ENCODE measurements at regions not wholly inside any gene's neighbourhood (a gene's known extent, or its start where the extent isn't known, plus 50 kb on each side); places are given as distances from the start of the nearest gene placed in this dataset.

DNA sequence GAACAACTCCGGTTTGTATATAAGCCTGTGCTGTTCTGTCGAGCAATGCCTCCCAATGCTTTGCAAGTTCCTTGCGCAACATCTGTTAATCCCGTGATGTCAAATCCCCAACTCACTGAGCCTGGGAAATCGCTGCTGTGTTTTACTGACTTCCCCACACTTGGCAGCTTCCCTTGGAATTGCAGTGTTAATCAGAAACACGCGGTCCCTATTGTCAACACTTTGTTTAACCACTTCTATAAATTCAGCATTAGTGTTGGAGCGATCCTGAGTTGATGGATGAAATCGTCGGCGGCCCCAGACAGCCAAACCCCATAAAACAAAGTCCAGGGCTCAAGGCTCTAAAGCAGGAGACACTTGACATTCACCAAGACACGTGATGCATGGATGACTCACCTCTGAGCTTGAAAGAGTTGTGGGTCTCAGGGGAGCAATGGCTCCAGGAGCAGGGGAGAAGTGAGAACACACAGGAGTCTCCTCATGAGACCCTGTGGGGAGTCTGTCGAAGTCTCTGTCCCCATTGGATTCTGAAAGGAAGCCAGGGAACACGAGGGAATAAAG is 555.3 kb downstream of the MIAT start:
- no peak for DNase-seq

DNA sequence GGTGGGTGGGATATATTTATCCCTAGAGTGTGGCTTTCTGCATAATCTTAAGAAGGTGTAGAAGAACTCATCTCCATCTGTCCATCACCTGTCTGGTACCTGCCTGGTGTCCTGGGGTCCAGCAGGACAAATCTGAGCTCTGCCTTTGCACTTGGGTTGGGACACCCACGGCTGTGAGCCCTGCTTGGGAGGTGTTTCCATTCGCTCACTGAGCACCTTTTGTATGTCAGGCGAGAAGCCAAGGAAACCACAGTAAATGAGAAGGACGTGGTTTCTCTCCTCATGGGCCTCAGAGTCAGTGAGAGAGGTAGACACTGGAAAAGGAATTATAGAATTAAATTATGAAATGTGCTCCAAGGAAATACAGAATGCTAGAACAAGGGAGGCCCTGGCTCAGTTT is 555.9 kb downstream of the MIAT start:
- DNase-seq = no peak

DNA sequence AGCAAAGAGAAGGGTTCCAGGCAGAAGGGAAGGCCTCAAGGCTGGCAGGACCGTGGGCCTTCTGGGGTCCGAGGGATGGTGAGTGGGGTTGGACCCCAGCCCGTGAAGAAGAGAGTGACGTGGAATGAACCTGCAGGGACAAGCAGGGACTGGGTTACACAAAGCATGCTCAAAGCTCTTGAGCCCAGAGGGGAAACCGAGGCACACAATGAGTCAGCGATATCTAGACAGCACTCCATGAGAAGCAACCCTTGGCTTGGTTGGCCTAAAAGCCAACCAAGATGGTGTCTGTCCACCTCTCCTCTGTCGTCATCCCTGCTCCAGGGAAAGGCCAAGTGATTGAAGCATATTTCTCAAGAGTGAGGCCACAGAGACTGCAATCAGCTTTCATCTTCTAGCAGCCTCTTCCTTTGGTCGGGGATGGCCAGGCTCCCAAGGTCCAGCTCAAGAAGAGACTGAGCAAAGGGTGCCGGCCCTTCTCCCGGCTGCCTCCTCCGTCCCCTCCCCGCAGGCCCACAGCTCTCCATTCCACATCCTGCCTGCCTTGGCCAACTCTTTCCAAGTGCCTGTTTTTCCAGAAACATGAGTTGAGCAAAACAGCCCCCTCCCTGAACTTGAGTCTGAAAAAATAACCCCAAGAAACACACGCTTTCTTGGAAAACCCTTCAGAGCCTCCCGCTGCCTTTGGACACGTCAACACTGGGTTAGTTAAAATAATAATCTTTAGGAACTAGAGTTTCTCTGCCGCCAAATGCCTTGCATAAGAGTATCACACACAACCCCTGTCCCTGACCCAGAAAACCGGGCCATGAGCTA is 556.6 kb downstream of the MIAT start:
- no peak for DNase-seq

DNA sequence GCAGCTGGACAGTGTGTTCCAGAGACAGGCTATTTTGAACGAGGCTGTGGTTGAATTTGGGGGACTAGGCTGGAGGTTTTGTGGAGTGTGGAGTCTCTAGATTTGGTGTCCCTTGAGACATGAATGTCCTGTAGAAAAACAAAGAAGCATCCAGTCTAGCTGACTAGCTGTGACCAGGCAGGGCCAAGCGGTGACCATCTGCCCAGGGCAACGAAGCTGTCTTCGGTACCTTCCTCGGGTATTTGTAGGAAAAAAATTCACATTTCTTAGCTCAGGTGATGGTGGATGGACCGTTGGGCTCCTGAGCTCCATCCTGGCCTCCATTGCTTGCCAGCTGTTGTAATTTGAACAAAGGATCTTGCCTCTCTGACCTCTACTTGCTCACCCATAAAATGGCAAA is 557.3 kb downstream of the MIAT start:
- DNase-seq = no peak

DNA sequence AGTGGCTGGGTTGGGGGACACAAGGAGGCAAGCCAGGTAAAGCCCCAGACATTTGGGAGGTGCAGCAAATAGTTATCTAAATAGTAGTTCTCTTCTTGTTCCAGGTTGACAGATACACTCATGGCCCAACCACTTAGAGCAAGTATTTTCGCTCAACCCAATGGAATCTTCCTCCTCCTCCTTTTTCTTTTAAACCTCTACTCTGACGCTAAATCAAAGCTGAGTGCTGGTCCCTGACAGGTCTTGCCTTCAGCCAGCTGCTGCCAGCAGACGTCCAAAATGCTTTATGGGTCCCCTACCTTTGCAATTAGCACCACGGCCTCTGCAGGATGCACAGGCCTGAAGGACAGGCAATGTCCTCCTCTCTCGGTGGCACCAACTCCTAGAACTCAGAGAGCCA is 558.5 kb downstream of the MIAT start:
- no peak for DNase-seq

DNA sequence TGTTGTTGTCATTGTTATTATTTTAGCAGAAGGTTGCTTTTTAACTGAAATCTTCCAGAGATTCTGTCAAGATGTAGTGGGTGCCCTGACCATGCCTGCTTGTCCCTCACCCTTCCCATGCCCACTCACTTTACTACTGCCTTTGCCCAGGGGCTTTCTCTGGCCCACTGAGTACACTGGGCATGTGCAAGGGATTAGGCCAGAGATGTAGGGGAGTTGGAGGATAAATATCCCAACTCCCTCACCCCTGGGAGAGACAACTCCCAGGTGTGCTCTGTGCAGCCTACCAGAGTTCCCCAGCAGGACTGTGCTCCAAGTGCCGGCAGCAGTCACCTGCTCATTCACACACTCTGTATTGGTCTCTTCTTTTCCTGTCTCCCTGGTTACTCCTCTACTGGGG is 559.1 kb downstream of the MIAT start:
- no peak for DNase-seq

DNA sequence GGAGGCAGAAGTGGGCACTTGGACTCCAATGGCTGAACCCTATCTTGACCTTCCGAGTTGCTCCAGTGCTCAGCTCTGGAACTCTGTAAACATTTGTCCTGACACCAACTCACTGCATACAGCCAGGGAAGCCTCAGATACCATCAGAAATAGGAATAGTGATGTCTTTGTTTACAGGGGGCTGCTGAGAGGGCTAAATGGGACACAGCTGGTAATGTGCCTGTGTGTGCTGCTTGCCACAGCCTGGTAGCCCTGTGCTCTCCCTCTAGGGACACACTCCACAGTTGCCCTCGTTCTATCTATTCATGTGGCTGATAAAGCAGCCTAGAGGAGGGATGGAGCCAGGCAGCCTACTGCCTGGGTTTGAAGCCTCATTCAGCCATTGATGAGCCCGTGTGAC is 559.8 kb downstream of the MIAT start:
- DNase-seq = no peak

DNA sequence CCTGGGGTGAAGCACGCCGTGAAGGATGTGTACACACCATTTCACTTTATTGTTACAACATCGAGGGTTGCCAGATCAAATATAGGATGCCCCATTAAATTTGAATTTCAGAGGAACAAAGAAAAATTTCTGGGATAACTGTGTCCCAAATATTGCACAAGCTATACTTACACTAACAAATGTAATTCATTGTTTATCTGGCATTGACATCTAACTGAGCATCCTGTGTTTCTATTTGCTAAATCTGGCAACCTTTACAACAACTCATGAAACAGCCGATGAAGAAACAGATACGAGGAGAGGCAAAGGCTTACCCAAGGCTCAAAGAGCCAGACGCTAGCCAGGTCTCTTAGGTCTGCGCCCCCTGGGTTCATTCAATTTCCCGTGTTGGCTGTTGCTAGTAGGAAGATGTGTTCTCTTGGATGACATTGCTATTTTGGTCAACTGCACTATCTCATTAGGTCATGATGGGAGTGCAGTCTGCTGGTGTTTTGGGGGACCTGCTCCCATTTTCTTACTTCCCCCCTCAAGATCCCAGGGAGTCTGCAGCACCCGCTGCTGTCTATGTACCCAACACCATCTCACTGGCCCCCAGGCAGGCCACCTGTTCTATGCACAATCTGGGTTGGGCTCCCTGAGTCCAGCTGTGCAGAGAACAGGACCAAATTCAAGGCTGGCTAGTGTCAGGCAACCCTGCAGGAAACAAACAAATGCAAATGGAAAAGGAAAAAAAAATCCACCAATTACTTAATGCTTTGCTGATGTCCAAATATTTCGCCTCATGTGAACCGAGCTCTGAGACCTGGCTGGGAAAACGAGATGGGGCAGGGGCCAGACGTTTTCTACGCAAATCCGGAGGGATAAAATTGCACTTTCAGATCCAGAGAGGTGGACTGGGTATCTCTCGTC is 560.9 kb downstream of the MIAT start:
- no peak for DNase-seq

DNA sequence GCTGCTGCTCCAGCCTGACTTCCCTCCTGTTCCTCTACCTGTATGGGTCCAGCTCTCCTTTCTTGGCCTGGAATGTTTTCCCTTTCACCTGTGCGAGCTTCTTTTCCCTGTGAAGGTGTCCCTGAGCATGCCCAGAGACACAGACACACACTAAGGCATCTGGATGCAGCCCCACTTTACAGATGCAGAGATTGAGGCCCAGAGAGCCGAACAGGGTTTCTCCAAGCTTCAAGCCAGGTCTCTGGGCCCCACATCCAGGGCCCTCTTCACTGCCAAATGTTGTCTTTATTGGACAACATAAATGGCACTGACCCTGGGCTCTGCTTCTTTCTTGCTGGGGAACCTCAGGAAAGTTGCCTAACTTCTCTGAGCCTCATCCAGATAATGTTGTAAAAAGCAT is 561.6 kb downstream of the MIAT start:
- DNase-seq = no peak

DNA sequence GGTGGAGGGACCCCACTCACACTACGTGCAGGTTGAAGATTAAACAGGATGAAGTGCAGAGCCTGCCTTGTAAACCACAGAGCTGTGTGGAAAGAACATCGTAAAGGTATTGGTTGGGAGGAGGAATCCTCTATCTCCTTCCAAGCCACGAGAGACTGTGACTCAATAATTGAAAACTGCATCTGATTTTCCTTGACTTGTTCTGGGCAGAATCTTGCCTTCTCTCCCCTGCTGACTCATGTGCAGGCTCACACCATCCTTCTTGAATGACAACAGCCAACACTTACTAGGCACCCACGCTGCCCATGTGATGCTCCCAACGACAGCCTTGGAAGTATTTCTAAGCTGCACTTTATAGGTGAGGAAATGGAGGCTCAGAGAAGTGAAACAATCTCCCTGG is 563.0 kb downstream of the MIAT start:
- no peak for DNase-seq

DNA sequence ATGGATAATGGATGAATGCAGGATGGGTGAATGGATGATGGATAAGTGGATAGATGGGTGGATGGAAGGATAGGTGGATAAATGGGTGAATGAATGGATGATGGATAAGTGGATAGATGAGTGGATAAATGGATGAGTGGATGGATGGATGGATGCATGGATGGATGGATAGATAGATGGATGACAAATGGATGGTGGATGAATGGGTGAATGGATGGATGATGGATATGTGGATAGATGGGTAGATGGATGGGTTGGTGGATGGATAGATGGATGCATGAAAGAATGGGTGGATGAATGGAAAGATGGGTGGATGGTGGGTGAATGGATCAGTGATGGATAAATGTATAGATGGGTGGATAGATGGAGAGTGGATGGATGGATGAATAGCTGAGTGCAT is 564.8 kb downstream of the MIAT start:
- no peak for DNase-seq

DNA sequence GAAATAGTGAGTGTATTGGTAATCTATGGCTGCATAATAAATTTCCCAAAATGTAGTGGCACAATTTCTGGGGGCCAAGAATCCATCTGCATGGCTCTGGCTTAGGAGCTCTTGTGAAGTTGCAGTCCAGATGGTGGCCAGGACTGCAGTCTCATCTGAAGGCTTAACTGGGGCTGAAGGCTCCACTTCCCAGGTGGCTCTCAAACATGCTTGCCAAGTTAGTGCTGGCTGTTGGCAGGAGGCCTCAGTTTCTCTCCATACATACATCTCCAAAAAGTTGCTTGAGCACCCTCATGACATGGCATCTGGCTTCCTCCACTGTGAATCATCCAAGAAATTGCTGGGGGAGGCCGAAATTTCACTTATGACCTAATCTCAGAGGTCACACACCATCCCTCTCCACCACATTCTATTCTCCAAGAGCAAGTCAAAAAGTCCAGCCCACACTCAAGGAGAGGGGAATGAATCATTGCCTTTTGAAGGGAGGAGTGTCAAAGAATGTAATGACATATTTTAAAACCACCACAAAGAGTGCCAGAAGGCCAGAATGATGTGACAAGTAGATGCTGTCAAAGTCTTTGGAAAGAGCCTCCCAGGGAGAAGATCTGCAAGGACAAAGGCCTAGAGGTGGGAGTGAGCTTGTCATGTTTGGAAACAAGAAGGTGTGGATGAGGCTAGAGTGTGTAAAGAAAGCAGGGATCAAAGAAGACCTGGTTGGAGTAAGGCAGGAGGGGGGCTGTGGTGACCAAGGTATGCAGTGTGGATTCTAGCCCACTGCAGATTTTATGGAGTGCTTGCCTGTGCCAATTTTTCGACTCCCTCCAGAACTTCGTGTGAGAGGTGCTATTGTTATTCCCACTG is 566.2 kb downstream of the MIAT start:
- DNase-seq = no peak

DNA sequence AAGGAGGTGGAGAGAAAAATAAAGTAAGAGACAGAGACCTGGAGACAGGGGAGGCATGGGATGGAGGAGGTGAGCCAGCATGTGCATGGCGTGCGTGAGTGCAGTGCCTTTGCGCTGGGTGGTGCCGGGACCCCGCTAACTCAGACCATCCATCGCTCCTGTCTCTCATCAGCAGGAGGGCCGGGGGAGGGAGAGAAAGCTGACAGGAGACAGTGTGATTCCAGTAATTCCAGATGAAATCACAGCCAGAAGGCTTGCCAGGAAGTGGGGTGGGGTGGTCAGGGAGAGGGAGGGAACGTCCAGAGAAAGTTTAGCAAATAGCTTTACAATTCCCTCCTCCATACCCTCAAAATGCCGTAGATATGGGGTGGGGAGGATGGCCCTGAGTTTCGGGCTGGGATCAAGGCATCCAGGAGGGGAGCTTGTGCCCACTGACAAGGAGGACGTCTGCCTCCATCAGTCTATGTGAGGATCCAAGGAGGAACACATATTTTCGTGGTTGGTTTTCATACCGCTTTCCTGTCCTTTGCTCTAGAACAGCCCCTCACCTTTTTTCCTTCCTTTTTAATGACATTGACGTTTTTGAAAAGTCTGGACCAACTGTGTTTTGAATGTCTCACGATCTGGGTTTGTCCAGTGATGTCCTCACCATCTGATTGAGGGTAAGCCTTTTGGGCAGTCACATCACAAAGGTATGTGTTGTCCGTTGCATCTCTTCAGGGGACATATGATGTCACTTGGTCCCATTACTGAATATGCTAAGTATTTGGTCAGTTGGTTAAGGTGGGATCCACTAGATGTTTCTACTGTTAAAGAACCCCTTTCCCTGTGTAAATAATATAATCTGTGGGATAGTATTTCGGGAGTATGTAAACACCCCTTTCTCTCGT is 567.3 kb downstream of the MIAT start:
- no peak for DNase-seq

DNA sequence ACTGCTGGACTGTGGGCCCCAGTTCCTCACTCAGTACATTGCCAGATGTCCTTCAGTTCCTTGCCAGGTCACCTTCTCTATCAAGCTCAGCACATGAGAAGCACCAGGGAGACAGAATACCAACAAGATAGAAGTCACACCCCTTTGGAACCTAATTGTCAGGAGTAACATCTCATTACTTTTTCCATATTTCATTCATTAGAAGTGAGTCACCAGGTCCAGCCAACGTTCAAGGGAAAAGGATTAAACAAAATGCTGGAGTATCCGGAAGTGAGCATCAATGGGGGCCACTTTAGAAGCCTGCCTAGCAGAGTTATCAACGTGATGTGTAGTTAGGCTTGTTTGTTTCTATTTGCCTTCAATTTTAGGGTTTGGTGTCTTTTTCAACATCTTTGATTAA is 569.3 kb downstream of the MIAT start:
- DNase-seq = no peak

DNA sequence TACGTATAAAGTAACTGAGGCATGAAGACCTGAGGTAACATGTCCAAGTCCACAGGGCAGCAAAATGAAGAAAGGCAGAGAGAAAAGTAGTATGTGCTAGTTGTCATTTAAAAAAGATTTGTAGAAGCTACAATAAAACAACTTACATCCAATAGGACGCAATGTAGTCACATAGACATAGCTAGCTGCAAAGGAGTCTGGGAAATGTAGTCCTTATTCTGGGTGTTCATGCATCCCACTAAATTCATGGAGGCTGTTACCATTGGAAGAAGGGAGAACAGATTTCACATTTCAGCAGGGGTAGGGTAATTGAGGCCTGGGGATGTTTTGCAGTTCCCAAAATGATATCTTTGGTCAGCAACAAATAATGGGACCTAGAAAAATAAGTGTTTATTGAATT is 571.4 kb downstream of the MIAT start:
- no peak for DNase-seq

DNA sequence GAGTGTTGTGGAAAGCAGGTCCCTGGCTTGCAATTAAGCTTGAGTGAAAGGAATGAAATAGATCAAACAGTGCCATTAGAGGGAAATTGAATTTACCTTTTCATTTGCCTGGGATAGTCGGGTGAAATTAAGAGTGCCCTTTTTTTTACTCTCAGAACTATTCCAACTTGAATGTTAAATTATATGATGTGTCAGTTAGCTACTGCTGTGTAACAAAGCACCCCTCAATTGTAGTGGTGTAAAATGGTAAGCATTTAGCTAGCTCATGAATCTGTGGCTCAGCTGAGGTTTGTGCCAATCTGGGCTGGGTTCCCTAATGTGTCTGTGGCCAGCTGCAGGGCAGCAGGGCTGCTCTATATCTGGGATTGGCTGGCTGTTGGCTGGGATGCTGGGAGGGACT is 571.4 kb downstream of the MN1 start:
- no peak for DNase-seq

DNA sequence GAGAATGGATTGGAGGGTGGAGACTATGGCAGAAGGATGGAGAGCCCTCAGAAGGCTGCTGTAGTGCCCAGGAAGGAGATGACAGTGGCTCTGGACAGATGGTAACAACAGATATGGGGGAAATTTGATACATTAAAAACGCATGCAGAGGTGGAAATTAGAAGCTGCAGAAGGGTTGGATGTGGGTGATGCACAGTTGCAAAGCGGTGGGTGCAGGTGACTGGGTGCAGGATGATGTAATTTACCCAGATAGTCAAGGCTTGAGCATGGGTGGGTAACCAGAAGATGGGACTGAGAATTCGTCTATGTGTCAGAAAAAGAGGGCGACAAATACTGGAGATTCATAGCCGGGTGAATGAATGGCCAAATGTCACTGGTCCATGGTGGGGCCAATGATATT is 570.3 kb downstream of the MN1 start:
- no peak for DNase-seq

DNA sequence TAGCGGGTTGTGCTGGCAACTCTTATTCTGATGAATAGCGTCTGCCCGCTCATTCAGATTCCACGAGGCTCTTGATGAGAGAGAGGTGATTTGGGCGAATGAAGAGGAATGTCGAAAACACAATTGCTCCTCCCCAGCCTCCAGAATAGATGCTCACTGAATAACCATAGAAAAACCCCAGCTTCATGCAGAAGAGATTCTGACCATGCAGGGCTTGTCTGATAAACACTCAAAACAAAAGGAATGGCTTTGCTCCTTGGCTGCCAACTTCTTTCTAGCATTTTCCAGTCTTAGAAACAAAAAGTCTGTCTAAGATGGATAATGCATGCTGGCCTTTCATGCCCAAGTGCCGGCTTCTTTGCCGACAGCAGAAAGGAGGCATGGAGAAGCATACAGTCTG is 569.5 kb downstream of the MN1 start:
- no peak for DNase-seq

DNA sequence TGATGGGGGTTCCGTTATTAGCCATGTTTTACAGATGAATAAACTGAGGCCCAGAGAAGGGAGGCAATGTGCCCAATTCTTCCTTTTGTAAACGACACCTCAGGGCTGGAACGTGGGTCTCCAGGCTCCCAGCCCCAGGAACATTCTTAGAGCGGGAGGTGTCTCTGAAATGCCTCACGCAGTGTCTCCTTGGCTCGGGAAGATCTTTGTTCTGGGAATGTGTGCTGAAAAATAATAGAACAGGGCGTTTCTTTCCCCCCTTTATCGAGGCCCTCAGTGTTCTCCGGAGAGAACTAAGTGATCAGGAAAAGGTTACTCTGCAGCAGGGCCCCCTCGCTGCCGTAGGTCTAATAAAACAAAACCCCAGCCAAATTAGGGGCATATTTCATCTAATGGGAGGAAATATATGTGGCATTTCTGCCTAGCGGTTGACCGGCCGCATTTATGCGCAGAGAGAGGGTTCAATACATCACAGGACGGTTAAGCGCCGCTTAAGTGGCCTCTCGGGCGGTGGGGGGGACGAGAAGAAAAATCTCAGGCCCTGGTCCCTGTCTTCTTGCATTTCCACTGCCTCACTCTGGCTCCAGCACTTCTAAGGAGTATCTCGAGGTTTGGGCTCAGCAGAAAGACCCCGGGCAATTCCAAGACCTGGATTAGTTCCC is 564.3 kb downstream of the MN1 start:
- DNase-seq = no peak

DNA sequence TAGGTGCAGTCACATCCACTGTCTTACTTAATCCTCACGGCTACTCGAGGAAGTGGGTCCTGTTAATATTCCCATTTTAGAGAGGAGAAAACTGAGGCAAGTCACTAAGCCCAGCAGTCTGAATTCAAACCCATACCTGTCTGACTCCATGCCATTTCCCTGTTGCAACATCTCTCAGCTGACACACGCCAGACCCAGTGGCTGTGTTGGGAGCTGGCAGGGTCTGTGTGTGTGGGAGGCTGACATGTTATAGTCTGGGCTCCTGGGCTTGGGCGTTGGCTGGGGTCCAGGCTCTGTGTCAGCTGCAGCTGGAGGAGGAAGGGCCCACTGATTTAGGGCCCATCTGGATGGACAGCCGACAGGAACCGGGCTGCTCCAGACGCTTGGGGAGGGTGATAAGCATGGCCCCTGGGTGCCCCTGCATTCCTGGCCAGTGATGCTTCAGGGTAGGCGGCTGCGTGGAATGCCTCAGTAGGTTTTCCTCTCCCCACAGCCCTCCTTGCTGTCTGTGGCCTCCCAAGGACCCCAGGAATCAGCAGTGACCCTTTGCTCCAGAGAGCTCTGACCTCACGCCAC is 562.5 kb downstream of the MN1 start:
- no peak for DNase-seq

DNA sequence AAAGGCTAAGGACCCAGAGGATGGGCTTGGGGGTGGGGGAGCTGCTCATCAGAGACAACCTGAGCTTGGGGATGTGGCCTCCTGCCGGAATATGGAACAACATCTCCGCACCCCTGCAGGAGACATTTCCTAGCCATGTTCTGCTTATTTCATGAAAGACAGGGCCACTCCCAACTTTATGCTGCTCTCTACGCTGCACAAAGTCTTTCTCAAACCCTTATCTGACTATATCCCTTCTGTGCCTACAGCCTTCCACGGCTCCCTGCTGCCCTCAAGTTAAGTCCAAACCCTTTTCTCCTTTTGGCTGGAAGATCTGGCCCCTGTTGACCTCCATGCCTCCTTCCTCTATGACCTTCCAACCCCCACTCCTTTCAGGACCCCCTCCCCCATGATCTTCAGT is 562.0 kb downstream of the MN1 start:
- DNase-seq = no peak
